GM18502 (cell line): ENCODE measurements at regions not wholly inside any gene's neighbourhood (a gene's known extent, or its start where the extent isn't known, plus 50 kb on each side); places are given as distances from the start of the nearest gene placed in this dataset.

ENCODE experiments used
- ATAC-seq: cut with Tn5 transposase; IDR thresholded peaks from one replicate; pipeline ENCODE4 v1.9.1; 2021; ENCODE audit warnings: mild to moderate bottlenecking; ENCODE audit not compliant: unreplicated experiment, poor library complexity

GRCh38 chr4:129167640-129168260 is 71.8 kb downstream of the C4orf33 start:
- ATAC-seq: no peak

GRCh38 chr4:129172181-129172580 is 76.2 kb downstream of the C4orf33 start:
- no peak for ATAC-seq

- ATAC-seq: peak; percentile 83
Observed at GRCh38 chr4:129176864-129177263, 80.9 kb downstream of the C4orf33 start.

DNA sequence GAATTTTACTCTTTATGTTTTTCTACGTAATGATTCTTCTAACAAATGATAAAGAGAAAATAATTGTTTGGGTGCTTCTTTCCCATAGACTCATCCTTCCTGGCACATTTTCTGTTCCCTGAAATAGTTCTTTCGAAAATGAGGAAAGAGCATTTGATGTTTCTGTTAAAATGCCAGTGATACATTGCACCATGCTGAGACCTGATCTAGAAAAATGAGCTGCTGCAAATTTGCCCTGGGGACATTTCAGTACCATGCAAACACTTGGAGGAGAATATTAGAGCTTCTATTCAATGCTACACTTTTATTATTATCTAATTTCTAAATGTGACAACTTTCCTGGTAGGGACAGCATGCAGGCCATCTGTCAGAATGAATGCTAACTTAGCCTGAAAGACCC is 83.3 kb downstream of the C4orf33 start:
- ATAC-seq: no peak

DNA sequence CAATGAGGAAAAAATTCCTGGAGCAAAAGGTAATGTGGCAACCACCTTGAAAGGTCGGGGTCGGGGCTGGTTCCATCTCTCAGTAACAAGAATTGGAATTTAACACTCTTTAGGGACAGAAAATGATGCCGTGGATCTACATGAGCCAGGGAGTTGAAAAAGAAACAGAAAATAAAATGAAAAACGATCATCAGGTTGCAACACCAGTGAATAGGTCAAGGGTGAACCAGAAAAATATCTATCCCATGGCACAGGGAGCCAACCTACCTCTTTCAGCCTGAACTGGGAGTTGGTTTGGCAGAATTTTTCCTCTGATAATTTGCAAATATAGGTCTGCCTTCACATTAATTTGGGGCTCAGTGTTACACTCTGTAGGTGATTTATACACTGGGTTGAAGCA is 93.7 kb downstream of the C4orf33 start:
- no peak for ATAC-seq

DNA sequence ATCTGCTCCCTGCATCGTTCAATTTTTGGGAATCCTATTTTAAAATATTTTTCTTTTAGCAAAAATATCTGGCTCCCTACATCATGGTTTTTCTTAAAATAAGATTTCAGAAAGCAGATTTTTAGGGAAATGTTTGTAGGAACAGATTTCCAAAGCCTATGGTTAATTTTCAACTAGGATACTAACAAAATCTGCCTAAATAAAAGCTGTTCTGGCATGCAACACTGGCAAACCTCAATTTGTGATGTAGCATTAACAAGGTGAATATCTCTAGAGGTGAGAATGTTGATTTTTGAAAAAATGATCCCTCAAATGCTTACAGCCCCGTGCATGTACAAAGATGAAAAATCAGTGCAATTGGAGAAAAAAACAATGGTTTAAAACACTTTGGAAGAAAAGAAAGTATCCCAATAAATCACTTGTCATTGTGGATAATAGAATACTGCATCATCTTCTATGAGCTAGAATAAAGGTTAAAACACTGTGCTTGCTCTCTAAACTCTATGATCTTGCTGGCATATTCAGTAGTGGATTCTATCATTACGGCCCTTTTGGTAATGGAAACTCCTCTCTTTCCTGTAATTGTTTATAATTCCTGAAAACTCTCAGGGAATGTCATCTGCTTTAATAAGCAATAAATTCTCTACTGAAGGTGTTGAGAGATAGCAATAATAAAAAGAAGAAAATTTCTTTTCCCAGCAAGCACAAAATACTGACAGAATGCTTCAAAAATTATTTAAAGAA is 97.6 kb downstream of the C4orf33 start:
- ATAC-seq: no peak

- no peak for ATAC-seq
Observed at GRCh38 chr4:129208481-129208880, 112.5 kb downstream of the C4orf33 start.

- ATAC-seq: no peak
Observed at GRCh38 chr4:129213692-129214091, 117.7 kb downstream of the C4orf33 start.

GRCh38 chr4:129218360-129218759 is 122.4 kb downstream of the C4orf33 start:
- ATAC-seq: no peak

DNA sequence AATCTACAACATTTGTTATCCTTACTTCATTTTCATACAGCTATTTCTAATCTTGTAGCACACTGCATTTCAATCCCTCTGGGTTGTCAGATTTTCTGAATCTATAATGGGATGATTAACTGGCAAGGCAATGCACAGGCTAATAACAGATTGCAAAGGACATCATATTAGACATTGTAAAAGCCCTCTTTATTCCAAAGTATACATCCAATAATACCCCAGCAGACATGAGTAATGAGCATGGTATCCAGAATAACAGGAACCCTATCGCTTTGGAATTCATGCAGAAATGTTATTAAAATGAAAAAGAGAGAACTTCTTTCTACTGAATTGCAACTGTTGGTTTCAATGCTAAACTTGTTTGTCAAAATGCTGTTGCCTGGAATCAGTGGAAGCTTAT is 122.9 kb downstream of the C4orf33 start:
- ATAC-seq: no peak

GRCh38 chr4:129220254-129220653 is 124.3 kb downstream of the C4orf33 start:
- no peak for ATAC-seq

GRCh38 chr4:129223945-129224344 is 128.0 kb downstream of the C4orf33 start:
- no peak for ATAC-seq

DNA sequence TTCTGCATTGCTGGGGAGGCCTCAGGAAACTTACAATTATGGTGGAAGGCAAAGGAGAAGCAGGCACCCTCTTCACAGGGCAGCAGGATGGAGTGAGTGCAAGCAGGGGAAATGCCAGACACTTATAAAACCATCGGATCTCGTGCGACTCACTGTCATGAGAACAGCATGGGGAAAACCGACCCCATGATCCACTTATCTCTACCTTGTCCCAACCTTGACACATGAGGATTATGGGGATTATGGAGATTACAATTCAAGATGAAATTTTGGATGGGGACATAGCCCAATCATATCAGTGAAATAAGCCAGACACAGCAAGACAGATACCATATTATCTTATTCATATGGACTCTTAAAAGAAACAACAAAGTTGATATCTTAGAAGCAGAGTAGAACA is 134.9 kb downstream of the C4orf33 start:
- ATAC-seq: no peak

- no peak for ATAC-seq
Observed at GRCh38 chr4:129231945-129232588, 136.1 kb downstream of the C4orf33 start.

- ATAC-seq: no peak
Observed at GRCh38 chr4:129232589-129233337, 136.8 kb downstream of the C4orf33 start.

DNA sequence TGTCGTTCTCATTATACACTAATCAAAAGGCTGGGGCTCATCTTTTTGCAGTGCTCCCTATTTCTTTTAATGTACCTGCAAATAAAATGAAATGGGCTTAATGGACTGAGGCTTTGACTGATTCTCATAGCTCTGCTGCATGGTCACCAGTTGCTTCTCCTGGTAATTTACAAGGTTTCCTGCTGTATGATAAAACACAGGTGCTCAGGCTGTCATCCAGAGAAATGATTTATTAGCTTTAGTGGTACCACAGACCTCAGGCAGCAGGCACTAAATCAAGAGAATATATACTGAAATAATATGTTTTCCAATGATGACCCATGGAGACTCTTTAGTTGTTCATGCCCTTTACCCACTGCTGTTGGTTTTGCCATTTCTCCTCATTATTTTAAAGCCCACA is 137.7 kb downstream of the C4orf33 start:
- no peak for ATAC-seq

DNA sequence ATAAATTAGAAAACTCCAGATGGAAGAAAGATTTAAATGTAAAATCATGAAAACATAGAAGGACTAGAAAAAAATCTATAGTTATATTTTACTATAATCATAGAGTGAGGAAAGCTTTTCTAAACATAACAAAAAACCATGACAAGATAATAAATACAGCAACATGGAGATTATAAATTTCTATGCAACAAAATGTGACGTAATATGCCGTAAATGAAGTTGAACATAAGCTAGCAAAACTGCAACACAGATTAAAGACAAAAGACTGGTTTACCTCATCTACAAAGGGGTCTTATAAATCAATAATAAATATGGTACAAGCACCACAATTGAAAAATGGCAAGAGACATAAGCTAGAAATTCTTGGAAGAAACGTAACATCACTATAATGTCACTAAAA is 140.4 kb downstream of the C4orf33 start:
- no peak for ATAC-seq

GRCh38 chr4:129239088-129239487 is 143.1 kb downstream of the C4orf33 start:
- ATAC-seq: no peak

DNA sequence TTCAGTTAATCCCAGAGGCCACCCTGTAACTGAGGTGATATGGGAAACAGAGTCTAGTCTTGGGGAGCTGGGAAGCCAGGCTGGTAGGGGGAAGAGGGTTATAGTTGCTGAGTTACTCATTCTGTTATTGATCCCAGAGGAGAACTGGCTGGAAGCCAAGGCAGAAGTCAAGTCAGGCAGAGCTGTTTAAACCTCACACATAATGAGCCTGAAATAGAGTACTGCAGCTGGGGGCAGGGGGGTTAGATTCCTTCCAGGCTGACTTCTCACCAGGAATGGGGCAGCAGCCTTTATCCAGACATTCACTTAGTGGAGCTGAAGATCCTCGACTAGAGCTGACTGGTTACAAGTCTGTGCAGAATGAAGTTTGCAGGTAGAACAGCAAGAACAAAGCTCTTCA is 144.9 kb downstream of the C4orf33 start:
- ATAC-seq: no peak

DNA sequence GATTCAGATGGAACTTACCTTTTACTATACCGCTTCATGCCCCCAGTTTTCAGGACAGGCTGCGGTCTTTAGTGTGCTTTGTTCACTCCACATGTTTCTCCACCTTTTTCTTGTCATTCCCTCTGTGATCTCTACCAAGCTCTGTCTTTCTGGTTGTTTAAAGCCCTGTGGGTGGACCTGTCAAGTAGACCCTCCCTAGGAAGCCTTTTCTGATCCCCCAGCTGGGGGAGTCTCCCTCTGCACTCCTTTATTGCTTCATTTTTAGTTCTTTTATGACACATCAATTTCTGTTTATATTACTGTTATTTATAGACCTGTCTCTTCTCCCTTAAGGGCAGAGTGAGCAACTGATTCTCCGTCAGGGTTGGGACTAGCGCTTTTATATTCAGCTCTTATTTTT is 150.2 kb downstream of the C4orf33 start:
- no peak for ATAC-seq

DNA sequence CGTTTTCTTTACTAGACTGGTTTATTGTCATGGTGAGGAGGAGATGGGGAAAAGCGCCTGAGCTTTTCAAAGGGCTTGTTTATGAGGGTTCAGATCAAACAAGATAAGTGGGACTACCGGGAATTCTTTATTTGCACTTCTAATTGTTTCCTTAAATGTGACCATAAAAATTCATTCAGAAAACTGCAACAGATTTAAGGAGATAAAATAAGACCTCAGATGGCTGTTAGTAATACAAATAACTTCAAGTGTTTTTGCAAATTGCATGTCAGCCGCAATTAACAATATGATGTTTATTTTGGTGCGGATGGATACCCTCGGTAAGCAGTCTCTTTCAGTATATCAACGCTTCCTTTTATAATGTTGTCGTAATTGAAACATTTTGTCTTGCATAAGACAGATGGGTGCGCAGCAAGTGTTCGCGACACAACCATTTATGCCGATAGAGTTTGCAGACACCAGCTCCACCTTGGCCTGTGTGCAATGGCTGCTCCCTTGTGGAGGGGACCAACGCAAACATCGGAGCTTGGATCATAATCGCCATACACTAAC is 151.0 kb downstream of the C4orf33 start:
- no peak for ATAC-seq
